Tibial nerve (tissue), 4 donors: ENCODE measurements at regions not wholly inside any gene's neighbourhood (a gene's known extent, or its start where the extent isn't known, plus 50 kb on each side); places are given as distances from the start of the nearest gene placed in this dataset.

ENCODE experiments used
- DNase-seq, 2 donors: peaks; one replicate each; pipeline ENCODE4 v3.0.0-alpha.2; 2019; ENCODE audit warnings: low spot score in 2 of 2
- H3K27ac ChIP-seq, 4 donors: fragments of 200-600 bp; sonication (generic) in 3 of 4; one replicate each; pipeline ENCODE4 v1.5.1; 2017 to 2019; ENCODE audit warnings: mild to moderate bottlenecking in 1 of 4
- H3K27me3 ChIP-seq, 2 donors: fragments of 200-600 bp; sonication (generic) in 1 of 2; one replicate each; pipeline versions ENCODE4 v1.5.1 to v1.6.0; 2017 to 2019
- H3K36me3 ChIP-seq, 3 donors: fragments of 200-600 bp; sonication (generic); one replicate each; pipeline ENCODE4 v1.5.1; 2018 to 2019
- H3K4me1 ChIP-seq, 4 donors: fragments of 200-600 bp; sonication (generic) in 3 of 4; one replicate each; pipeline ENCODE4 v1.5.1; 2017 to 2019
- H3K4me3 ChIP-seq, 4 donors: fragments of 200-600 bp; sonication (generic) in 3 of 4; one replicate each; pipeline ENCODE4 v1.5.1; 2017 to 2019; ENCODE audit warnings: mild to moderate bottlenecking in 1 of 4, moderate library complexity in 1 of 4
- H3K9me3 ChIP-seq, 4 donors: fragments of 200-600 bp; sonication (generic) in 3 of 4; one replicate each; pipeline ENCODE4 v1.5.1; 2017 to 2019
- CTCF ChIP-seq, 5 experiments: fragments of 200-600 bp in 3 of 5; fragments of 450-650 bp in 2 of 5; sonication (generic) in 3 of 5; IDR thresholded peaks; one replicate each; pipeline ENCODE4 v1.5.1; 2016 to 2019; ENCODE audit warnings: antibody characterized with exemption in 5 of 5, mild to moderate bottlenecking in 3 of 5, moderate library complexity in 2 of 5
- EP300 ChIP-seq, 2 donors: sonication (generic); formaldehyde crosslinking; IDR thresholded peaks; one replicate each; pipeline ENCODE4 v1.6.1; 2017; ENCODE audit warnings: antibody characterized with exemption in 2 of 2, mild to moderate bottlenecking in 1 of 2
- POLR2A ChIP-seq, 2 donors: fragments of 450-650 bp; IDR thresholded peaks; one replicate each; pipeline ENCODE4 v1.6.1; 2017; ENCODE audit warnings: antibody characterized with exemption in 2 of 2, mild to moderate bottlenecking in 2 of 2, moderate library complexity in 2 of 2
- WGBS, 2 donors: methylation state at CpG; one replicate each; pipeline ENCODE4 v1.1.5; 2018; 5-methylcytosine and 5-hydroxymethylcytosine counted together

- H3K4me1 ChIP-seq = no peaks in the 10 kb centered on the region
- H3K36me3 ChIP-seq = no peaks in the 10 kb centered on the region
- no peaks in the 10 kb centered on the region for H3K9me3 ChIP-seq
- TF ChIP-seq EP300 (IDR thresholded peaks at IDR 0.05) = no peak
- no peak for TF ChIP-seq CTCF (IDR thresholded peaks at IDR 0.05)
- no peak for TF ChIP-seq POLR2A (IDR thresholded peaks at IDR 0.05)
- no peak overlapping the region for H3K4me3 ChIP-seq
- no peaks in the 10 kb centered on the region for H3K27me3 ChIP-seq
- no peak overlapping the region for H3K27ac ChIP-seq
- DNase-seq = no peak
Observed at GRCh38 chr4:144280688-144281087, 140.2 kb upstream of the GYPA start.

GRCh38 chr4:144283526-144283925 is 143.0 kb upstream of the GYPA start:
- no peak for DNase-seq
- no peaks in the 10 kb centered on the region for H3K27me3 ChIP-seq
- TF ChIP-seq POLR2A (IDR thresholded peaks at IDR 0.05) = no peak
- no peak for TF ChIP-seq EP300 (IDR thresholded peaks at IDR 0.05)
- no peak overlapping the region for H3K4me3 ChIP-seq
- WGBS, 2 donors = 49 to 56% methylated on average over 6 of the region's 6 CpGs
- no peaks in the 10 kb centered on the region for H3K9me3 ChIP-seq
- no peak overlapping the region for H3K27ac ChIP-seq
- no peaks in the 10 kb centered on the region for H3K4me1 ChIP-seq
- H3K36me3 ChIP-seq = no peaks in the 10 kb centered on the region

- Histone ChIP-seq H3K27me3 (no peaks in the 10 kb centered on the region), H3K4me3 (no peak overlapping the region), H3K4me1 (no peaks in the 10 kb centered on the region), H3K9me3 (no peaks in the 10 kb centered on the region), H3K36me3 (no peaks in the 10 kb centered on the region), H3K27ac (no peak overlapping the region)
- TF ChIP-seq POLR2A (IDR thresholded peaks at IDR 0.05) (no peak), EP300 (IDR thresholded peaks at IDR 0.05) (no peak), CTCF (IDR thresholded peaks at IDR 0.05) (no peak)
- no peak for DNase-seq
Observed at GRCh38 chr4:144284026-144284425, 143.5 kb upstream of the GYPA start.

GRCh38 chr4:144288011-144288903 is 147.7 kb upstream of the GYPA start:
- peaks cover 0 to 5% (median 0%) of the 10 kb centered on the region in 4 donors for H3K4me1 ChIP-seq
- no peaks in the 10 kb centered on the region for H3K36me3 ChIP-seq
- 90 to 95% methylated on average over 6 of the region's 6 CpGs for WGBS, 2 donors
- no peak overlapping the region for H3K4me3 ChIP-seq
- no peak for DNase-seq
- H3K27ac ChIP-seq = no peak overlapping the region
- H3K27me3 ChIP-seq = no peaks in the 10 kb centered on the region
- H3K9me3 ChIP-seq = no peaks in the 10 kb centered on the region
- TF ChIP-seq CTCF (IDR thresholded peaks at IDR 0.05) (no peak), EP300 (IDR thresholded peaks at IDR 0.05) (no peak), POLR2A (IDR thresholded peaks at IDR 0.05) (no peak)

- WGBS, 2 donors = 75 to 84% methylated on average over 1 of the region's 1 CpG
Observed at GRCh38 chr4:144289667-144290428, 149.3 kb upstream of the GYPA start.

More at GRCh38 chr4:144289667-144290428, 149.3 kb upstream of the GYPA start:
- Histone ChIP-seq H3K4me1 (peaks cover 0 to 5% (median 0%) of the 10 kb centered on the region in 4 donors), H3K27me3 (no peaks in the 10 kb centered on the region), H3K36me3 (no peaks in the 10 kb centered on the region), H3K9me3 (no peaks in the 10 kb centered on the region), H3K4me3 (no peak overlapping the region), H3K27ac (no peak overlapping the region)
- DNase-seq = no peak
- TF ChIP-seq EP300 (IDR thresholded peaks at IDR 0.05) (no peak), CTCF (IDR thresholded peaks at IDR 0.05) (no peak), POLR2A (IDR thresholded peaks at IDR 0.05) (no peak)
